Activated T-cell treated with anti-CD3 and anti-CD28 coated beads, Interleukin-2, amount 50 U/mL, for 48 hours (primary cell): ENCODE measurements at regions not wholly inside any gene's neighbourhood (a gene's known extent, or its start where the extent isn't known, plus 50 kb on each side); places are given as distances from the start of the nearest gene placed in this dataset.

Source experiments
- DNase-seq, 2 experiments: peaks; one replicate each; pipeline ENCODE4 v3.0.0-alpha.2; 2020

GRCh38 chr3:182524711-182525401 is 268.4 kb upstream of the ATP11B start:
- DNase-seq = no peak

DNA sequence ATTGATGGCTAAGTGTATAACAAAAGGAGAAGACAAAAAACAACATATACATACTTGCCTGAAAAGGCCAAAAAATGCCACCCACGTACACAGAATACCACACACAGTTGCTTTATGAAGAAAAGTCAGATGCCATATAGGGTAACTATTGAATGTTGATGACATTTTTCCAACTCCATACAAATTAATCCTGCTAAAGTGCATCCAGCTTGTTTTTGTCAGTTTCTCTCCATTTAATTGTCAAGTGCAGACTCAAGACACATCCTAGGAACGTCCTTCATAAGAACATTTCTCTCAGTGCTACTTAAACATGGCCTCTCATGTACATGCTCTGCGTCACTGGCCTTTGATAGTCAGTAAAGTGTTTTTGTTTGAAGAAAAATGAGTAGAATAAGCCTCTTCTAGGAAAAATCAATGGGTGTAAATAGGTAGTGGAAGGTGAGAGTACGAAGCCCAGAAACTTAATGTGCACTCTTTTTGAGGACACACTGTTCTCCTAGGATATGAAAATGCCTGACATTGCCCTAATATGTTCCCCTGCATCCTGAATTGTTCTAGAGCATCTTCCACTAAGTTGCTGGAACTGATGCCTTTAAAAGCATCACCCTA is 267.4 kb upstream of the ATP11B start:
- DNase-seq = no peak

DNA sequence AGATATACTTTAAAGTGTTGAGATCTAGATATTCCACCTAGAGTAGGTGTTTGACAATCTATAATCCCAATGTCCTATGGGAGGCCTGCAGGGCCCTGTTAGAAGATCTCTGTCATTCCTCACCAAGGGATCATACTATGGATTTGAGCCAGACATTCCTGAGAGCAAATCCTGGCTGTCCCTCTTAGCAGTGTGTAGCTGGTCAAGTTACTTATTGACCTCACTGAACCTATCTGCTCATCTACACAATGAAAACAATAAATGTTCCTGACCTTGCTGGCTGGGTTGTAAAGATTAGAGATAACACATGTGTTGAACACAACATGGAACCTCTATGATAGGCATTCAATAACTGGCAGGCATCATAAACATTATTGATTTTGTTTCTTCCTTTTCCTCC is 265.6 kb upstream of the ATP11B start:
- no peak for DNase-seq

- no peak for DNase-seq
Measured at GRCh38 chr3:182530316-182530715, 263.0 kb upstream of the ATP11B start.

- no peak for DNase-seq
Measured at GRCh38 chr3:182533394-182533793, 259.9 kb upstream of the ATP11B start.

GRCh38 chr3:182544542-182544941 is 248.8 kb upstream of the ATP11B start:
- DNase-seq = no peak

GRCh38 chr3:182562274-182562673 is 231.0 kb upstream of the ATP11B start:
- DNase-seq = no peak

DNA sequence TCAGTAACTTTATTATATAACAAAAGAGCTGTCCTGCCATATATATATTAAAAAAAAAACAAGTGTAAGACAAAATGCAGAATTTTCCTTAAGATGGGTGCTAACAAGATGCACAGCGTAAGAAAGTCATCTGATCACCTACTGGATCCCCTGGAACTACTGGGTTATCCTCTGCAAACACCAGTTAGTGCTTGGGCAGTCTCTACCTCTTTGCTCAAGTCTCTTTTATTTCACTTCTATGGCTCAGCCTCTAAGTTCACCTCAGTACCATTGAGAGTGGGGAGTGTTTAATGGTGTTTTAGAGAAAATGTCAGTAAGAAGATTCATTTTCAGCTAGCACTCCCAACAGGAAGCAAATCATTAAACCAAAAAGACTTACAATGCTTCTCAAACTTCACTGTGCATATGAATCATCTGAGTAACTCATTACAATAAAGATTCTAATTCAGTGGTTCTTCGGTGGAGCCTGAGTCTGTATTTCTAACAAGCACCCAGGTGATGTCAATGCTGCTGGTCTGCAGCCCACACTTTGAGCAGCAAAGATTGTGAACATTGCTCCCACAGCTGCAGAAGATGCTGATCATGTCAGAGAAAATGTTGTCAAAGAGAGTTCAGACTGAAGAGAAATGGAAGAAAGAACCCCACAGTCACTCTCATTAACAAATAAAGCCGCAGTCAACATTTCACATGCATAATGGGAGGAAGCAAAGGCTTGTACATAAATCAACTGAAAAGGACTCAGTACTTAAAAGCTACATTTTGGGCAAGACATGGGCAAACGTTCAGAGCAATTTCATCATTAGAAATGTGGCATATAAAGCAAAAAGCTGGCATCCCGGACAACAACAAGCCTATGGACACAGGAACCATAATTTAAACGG is 227.1 kb upstream of the ATP11B start:
- no peak for DNase-seq

DNA sequence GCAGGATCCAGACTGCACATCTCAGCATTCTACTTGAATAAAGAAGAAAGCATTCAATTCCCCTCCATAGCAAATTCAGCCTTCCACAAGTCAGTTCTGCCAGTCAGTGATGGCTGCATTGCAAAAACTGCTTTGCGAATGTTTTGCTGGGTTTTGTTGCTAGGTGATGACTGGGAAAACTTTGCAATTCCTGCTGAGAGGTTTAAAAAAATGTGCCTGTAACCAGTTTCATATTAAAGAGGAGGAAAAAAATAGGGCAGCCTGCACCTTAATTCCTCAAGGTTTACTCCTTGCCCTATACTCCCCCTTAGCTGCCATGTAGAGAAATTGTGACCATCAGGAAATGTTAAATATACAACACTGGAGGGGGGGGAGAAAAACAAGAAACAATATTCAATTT is 225.6 kb upstream of the ATP11B start:
- no peak for DNase-seq

DNA sequence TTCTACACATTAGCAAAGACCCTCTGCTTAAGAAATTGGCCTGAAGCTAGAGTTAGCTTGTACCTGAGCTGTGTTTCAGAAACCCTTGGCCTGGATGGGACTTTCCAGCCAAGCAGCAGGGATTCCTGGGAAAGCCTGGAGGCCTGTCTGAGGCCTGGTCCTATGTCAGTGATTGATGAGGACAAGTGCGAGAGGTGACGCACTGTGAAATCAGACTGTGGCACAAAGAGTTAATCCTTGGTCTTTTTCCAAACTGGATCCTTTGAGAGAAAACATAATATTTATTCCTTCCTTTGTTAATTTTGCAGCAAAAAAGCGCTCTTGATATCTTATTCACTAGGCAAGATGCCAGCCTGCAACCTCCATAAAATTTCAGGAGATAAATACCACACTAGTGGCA is 225.0 kb upstream of the ATP11B start:
- no peak for DNase-seq

- DNase-seq = no peak
Measured at GRCh38 chr3:182568876-182569275, 224.4 kb upstream of the ATP11B start.

- DNase-seq = no peak
Measured at GRCh38 chr3:182570946-182571594, 222.2 kb upstream of the ATP11B start.

- DNase-seq = no peak
Measured at GRCh38 chr3:182575941-182576340, 217.4 kb upstream of the ATP11B start.

DNA sequence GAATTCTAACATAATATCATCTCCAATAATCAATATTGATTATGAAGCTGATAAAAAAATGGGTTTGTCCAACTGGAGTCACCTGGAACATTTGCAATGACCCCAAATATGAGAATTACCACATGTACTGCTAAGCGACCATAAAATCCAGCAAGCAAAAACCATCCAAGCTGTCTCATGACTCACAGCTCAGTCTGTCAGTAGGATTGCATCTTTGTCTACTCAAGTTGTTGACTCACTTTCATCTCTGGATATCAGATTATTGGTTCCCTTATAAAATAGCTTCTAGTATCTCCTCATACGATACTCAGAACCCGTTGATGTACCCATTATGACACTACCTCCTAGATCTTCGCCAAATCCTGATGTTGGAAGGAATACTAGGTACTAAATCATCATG is 209.8 kb upstream of the ATP11B start:
- DNase-seq = no peak

GRCh38 chr3:182585532-182586150 is 207.7 kb upstream of the ATP11B start:
- no peak for DNase-seq

- no peak for DNase-seq
Measured at GRCh38 chr3:182592747-182593146, 200.6 kb upstream of the ATP11B start.

DNA sequence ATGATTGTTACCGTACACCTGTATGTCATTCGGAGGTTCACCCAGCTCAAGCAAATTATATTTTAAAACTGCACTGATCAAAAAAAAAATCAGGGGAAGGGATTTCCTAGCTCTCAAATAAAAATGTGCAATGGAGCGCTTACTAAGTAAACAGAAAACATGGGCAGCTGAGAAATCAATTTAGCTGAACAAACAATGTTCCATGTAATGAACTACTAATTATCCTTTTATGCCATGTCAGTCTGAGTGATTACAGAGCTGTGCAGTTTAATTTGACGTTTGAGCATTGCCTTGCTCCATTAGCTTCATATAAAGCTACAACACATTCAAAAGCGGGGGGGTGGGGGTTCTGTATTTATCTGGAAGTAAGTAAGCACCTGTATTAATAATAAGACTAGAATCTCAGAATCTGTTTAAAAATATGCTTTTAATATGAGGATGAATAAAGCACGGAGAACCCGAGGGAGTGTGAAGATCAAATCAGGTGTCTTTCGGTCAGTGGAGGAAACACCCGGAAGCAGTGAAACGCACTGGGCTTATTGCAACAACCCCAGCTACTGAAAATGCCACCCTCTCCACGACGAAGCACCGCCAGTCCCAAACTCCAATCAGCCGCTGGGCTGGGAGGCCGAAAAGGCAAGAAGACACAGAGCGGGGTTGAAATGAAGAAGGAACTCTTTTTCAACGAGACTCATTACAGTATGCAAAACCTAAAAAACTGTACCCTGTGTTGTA is 196.5 kb upstream of the ATP11B start:
- DNase-seq = no peak

- no peak for DNase-seq
Measured at GRCh38 chr3:182597621-182598041, 195.7 kb upstream of the ATP11B start.

DNA sequence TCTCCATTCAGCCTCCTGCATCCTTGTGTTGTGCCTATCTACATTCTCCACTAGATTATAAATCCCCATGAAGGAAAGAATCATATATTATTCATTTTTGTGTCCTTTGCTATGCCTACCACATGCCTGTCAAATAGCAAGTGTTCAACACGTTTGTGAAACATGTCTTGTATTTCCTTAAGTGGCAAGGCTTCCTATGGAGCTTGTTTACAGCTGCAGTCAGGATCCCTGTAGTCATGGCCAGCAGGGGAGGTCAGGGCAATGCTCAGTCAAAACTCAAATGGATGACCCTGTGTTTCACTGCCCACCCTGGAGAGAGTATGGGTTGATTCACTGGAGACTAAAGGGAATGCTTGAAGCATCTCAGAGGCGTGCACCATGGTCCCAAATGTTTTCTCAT is 191.7 kb upstream of the ATP11B start:
- no peak for DNase-seq

DNA sequence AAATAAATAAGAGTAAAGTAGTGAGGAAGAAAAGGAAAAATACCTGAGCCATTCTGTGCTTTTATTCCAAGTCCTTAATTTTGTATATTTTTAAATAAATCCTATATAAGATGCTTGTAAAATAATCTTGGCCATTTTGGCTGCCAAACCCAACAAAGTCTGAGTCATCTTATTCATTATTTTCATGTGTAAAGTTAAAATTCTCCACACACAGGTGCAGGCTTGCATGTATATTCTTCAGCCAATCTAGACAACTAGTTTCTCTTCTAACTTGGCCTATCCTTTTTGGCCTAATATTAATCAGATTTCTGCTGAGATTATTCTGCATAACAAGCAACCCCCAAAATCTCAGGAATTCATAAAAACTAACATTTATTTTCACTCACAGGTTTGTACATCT is 189.8 kb upstream of the ATP11B start:
- no peak for DNase-seq

GRCh38 chr3:182605882-182606611 is 187.3 kb upstream of the ATP11B start:
- no peak for DNase-seq
